LNCaP clone FGC (cell line): ENCODE measurements at regions not wholly inside any gene's neighbourhood (a gene's known extent, or its start where the extent isn't known, plus 50 kb on each side); places are given as distances from the start of the nearest gene placed in this dataset.
A peak's percentile ranks its signal among the peaks of the same experiment; 100 is the strongest.

Experiments
- DNase-seq: peaks from one replicate; pipeline ENCODE4 v3.0.0-alpha.2; 2011; ENCODE audit warnings: low read depth
- H3K4me3 ChIP-seq: 2 replicates; pipeline ENCODE4 v1.5.1; 2011; ENCODE audit warnings: mild to moderate bottlenecking, low read depth, low read length, control low read depth
- CTCF ChIP-seq: IDR thresholded peaks from 2 replicates; pipeline ENCODE4 v1.5.1; 2012; ENCODE audit warnings: mild to moderate bottlenecking; ENCODE audit not compliant: control insufficient read depth, insufficient read depth; ENCODE audit errors: extremely low read depth

GRCh38 chr3:107907996-107908395, 182.8 kb downstream of the CD47 start:
- no peak overlapping the region for H3K4me3 ChIP-seq
- TF ChIP-seq CTCF: no peak
- no peak for DNase-seq

- no peak for DNase-seq
- no peak overlapping the region for H3K4me3 ChIP-seq
- TF ChIP-seq CTCF: no peak
Measured at GRCh38 chr3:107904536-107905066, 186.2 kb downstream of the CD47 start.

- no peak overlapping the region for H3K4me3 ChIP-seq
- DNase-seq: no peak
- TF ChIP-seq CTCF: no peak
Measured at GRCh38 chr3:107899990-107900651, 190.7 kb downstream of the CD47 start.

GRCh38 chr3:107897471-107898061, 193.3 kb downstream of the CD47 start:
- TF ChIP-seq CTCF: no peak
- H3K4me3 ChIP-seq: no peak overlapping the region
- peak; percentile 11 for DNase-seq

- no peak for DNase-seq
- no peak for TF ChIP-seq CTCF
- no peak overlapping the region for H3K4me3 ChIP-seq
Measured at GRCh38 chr3:107894998-107895397, 195.8 kb downstream of the CD47 start.

- H3K4me3 ChIP-seq: no peak overlapping the region
- no peak for DNase-seq
- no peak for TF ChIP-seq CTCF
Measured at GRCh38 chr3:107892955-107893624, 197.7 kb downstream of the CD47 start.
